Fibroblast of lung (primary cell): ENCODE measurements at regions not wholly inside any gene's neighbourhood (a gene's known extent, or its start where the extent isn't known, plus 50 kb on each side); places are given as distances from the start of the nearest gene placed in this dataset.

Experiments used
- EZH2 ChIP-seq: IDR thresholded peaks from 2 replicates; pipeline ENCODE4 v1.5.1; 2012; ENCODE audit warnings: low read length, control low read depth, mild to moderate bottlenecking; ENCODE audit errors: missing control alignments
- TF ChIP-seq, protein P1 (sequence below), 2 donors: IDR thresholded peaks in 1 of 2; conservative IDR thresholded peaks in 1 of 2; 1 replicate in 1 of 2; 2 replicates in 1 of 2; pipeline ENCODE4 v1.5.1; 2011 to 2012; ENCODE audit warnings: low read length in 2 of 2, control low read depth in 1 of 2, inconsistent platforms in 1 of 2, low read depth in 1 of 2, mild to moderate bottlenecking in 1 of 2

DNA sequence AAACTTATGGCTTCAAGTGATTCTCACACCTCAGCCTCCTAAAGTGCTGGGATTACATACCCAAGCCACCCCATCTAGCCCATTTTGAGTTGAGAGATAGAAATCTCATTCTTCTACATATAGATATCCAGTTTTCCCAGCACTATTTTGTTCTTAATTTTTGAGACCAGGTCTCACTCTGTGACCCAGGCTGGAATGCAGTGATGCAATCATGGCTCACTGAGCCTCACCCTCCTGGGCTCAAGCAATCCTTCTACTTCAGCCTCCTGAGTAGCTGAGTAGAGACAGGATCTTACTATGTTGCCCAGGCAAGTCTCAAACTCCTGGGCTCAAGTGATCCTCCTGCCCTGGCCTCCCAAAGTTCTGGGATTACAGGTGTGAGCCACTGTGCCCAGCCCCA is 60.9 kb upstream of the CTNNA1 start:
- TF ChIP-seq, protein P1, sequence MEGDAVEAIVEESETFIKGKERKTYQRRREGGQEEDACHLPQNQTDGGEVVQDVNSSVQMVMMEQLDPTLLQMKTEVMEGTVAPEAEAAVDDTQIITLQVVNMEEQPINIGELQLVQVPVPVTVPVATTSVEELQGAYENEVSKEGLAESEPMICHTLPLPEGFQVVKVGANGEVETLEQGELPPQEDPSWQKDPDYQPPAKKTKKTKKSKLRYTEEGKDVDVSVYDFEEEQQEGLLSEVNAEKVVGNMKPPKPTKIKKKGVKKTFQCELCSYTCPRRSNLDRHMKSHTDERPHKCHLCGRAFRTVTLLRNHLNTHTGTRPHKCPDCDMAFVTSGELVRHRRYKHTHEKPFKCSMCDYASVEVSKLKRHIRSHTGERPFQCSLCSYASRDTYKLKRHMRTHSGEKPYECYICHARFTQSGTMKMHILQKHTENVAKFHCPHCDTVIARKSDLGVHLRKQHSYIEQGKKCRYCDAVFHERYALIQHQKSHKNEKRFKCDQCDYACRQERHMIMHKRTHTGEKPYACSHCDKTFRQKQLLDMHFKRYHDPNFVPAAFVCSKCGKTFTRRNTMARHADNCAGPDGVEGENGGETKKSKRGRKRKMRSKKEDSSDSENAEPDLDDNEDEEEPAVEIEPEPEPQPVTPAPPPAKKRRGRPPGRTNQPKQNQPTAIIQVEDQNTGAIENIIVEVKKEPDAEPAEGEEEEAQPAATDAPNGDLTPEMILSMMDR (conservative IDR thresholded peaks at IDR 0.05 in 1 of 2, IDR thresholded peaks at IDR 0.05 in 1 of 2; ENCODE audit: low read depth in 1 of 2, low read length in 2 of 2): no peak
- no peak for TF ChIP-seq EZH2
